ENCODE measurements at regions not wholly inside any gene's neighbourhood (a gene's known extent, or its start where the extent isn't known, plus 50 kb on each side); places are given as distances from the start of the nearest gene placed in this dataset.
A peak's percentile ranks its signal among the peaks of the same experiment; 100 is the strongest.

GRCh38 chr2:47666332-47666731, 95.5 kb upstream of the KCNK12 start:
- Histone ChIP-seq H3K4me1 (replicated peaks in 1 of 2) (no peaks in the 10 kb centered on the region), H3K9me3 (replicated peaks in 1 of 3) (no peaks in the 10 kb centered on the region), H3K36me3 (replicated peaks in 1 of 2) (no peaks in the 10 kb centered on the region), H3K27ac (no peak overlapping the region), H3K4me3 (no peak overlapping the region), H3K27me3 (no peaks in the 10 kb centered on the region)
- intact Hi-C loops (cut with DNase I), result no loop called here
- TF ChIP-seq CTCF (IDR thresholded peaks at IDR 0.05), result no peak
- no peak for TF ChIP-seq POLR2A (IDR thresholded peaks at IDR 0.05)
- DNase-seq, result no peak

- DNase-seq, result no peak
- Histone ChIP-seq H3K36me3 (replicated peaks in 1 of 2) (no peaks in the 10 kb centered on the region), H3K27me3 (no peaks in the 10 kb centered on the region), H3K4me3 (no peak overlapping the region), H3K4me1 (replicated peaks in 1 of 2) (no peaks in the 10 kb centered on the region), H3K27ac (no peak overlapping the region), H3K9me3 (replicated peaks in 1 of 3) (no peaks in the 10 kb centered on the region)
- intact Hi-C loops (cut with DNase I), result no loop called here
- TF ChIP-seq POLR2A (IDR thresholded peaks at IDR 0.05), result no peak
- TF ChIP-seq CTCF (IDR thresholded peaks at IDR 0.05), result peak in 1 of 6 experiments; percentile 9
- WGBS, 4 donors, result 69 to 80% (median 74%) methylated on average over 7 of the region's 7 CpGs
Measured at GRCh38 chr2:47664817-47665216, 94.0 kb upstream of the KCNK12 start.

- Histone ChIP-seq H3K4me3 (no peak overlapping the region), H3K36me3 (replicated peaks in 1 of 2) (no peaks in the 10 kb centered on the region), H3K27ac (no peak overlapping the region), H3K27me3 (no peaks in the 10 kb centered on the region), H3K4me1 (replicated peaks in 1 of 2) (no peaks in the 10 kb centered on the region), H3K9me3 (replicated peaks in 1 of 3) (no peaks in the 10 kb centered on the region)
- WGBS, 4 donors, result 50 to 63% (median 61%) methylated on average over 1 of the region's 1 CpG
- intact Hi-C loops (cut with DNase I), result no loop called here
- DNase-seq, result no peak
- no peak for TF ChIP-seq POLR2A (IDR thresholded peaks at IDR 0.05)
- TF ChIP-seq CTCF (IDR thresholded peaks at IDR 0.05), result no peak
Measured at GRCh38 chr2:47662552-47662951, 91.8 kb upstream of the KCNK12 start.

GRCh38 chr2:47661310-47661709, 90.5 kb upstream of the KCNK12 start:
- no peaks in the 10 kb centered on the region for H3K9me3 ChIP-seq (replicated peaks in 1 of 3)
- no peaks in the 10 kb centered on the region for H3K4me1 ChIP-seq (replicated peaks in 1 of 2)
- WGBS, 4 donors, result 84 to 93% (median 91%) methylated on average over 6 of the region's 6 CpGs
- no peak overlapping the region for H3K27ac ChIP-seq
- H3K4me3 ChIP-seq, result no peak overlapping the region
- TF ChIP-seq POLR2A (IDR thresholded peaks at IDR 0.05) (no peak), CTCF (IDR thresholded peaks at IDR 0.05) (no peak)
- DNase-seq, result no peak
- H3K27me3 ChIP-seq, result no peaks in the 10 kb centered on the region
- intact Hi-C loops (cut with DNase I), result no loop called here
- H3K36me3 ChIP-seq (replicated peaks in 1 of 2), result no peaks in the 10 kb centered on the region
